GM18868 (cell line): ENCODE measurements at regions not wholly inside any gene's neighbourhood (a gene's known extent, or its start where the extent isn't known, plus 50 kb on each side); places are given as distances from the start of the nearest gene placed in this dataset.

Source experiments
- ATAC-seq: cut with Tn5 transposase; IDR thresholded peaks from one replicate; pipeline ENCODE4 v1.9.1; 2021; ENCODE audit warnings: mild to moderate bottlenecking, moderate library complexity; ENCODE audit not compliant: unreplicated experiment

DNA sequence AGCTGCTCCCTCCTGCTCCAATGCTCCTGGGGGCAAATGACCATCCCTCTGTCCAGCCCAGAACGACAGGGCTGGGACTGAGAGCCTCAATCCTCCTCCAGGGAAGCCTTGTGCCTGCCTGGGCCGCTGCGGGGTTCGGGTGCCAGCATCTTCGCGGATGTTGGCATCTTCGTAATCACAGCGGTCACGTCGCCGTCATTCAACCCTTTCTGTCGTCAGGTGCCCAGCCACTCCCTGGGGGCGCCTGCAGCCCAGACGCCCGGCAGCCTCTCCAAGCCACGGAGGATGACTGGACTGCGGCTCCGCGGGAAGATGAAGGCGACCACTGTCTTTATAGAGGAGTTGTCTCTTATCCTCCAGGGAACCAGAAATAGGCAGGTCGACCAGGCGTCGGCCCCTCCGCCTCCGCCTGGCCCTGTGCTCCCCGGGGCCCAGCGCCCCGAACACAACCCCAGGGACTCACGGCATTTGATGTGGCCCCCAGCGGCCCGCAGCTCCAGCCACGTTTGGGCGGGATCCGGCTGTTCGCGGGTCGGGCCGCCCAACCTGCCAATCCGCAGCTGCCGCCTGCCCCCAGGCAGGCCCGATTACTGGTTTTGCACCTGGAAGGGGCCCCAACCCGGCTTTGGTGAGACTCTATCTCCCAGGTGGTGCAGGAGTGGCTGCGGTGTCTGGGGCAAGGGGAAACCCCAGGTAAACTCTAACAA is 113.9 kb downstream of the THNSL2 start:
- ATAC-seq: no peak

DNA sequence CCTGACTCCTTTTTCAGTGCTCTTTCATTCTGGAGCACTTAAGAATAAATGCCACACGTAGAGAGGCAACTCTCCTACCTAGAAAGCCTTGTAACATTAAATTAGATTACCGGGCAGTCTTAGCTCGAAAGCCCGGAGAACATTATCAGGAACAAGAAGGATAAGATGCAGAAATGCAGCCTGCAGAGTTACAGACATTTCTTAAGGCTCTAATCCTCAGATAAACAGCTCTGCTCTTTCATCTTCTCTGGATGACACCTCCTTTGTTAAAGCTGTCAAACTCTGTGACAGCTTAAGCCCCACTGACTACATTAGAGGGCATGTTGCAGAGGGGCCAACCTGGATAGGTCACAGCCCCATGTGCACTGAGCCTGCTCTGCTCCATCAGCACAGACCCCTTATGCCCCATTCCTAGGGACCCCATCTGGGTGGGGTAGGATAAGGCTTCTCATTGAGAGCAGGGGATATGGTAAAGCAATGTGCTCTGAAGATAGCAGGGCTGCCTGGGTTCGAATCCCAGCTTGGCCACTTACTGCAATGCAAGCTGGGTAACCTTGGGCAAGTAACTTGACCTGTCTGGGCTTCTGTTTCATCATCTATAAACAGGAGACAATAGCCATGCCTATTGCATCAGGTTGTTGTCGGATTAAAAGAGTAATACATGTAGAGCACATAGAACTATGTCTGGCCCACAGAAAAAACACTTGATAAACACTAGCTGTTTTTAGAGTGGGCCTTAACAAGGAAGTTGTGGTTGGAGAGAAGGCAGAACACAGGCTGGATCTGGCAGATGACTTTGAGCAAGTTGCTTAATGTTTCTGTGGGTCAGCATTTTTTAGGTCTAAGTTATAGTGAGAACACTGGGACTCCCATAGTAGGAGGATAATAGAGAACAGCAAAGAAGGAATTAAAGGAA is 111.4 kb downstream of the THNSL2 start:
- ATAC-seq: no peak

DNA sequence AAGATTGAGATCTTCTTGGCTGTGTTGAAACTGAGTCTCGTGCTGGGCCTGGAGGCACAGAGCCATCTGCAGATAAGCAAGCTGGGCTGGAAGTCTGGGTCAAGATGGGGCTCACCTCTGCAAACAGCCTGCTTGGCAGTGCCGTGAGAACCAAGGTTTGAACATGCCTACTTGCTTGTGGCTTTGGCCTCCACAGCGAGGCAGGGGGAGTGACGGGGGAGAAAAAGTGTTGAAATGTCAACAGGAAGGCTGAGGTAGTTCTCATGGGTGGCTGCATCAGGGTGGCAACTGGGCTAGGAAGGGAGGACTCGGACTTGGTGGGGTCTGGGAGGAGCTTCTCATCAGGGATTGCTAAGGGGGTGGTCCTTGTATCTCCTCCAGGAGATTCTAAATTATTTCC is 99.7 kb downstream of the THNSL2 start:
- ATAC-seq: no peak

DNA sequence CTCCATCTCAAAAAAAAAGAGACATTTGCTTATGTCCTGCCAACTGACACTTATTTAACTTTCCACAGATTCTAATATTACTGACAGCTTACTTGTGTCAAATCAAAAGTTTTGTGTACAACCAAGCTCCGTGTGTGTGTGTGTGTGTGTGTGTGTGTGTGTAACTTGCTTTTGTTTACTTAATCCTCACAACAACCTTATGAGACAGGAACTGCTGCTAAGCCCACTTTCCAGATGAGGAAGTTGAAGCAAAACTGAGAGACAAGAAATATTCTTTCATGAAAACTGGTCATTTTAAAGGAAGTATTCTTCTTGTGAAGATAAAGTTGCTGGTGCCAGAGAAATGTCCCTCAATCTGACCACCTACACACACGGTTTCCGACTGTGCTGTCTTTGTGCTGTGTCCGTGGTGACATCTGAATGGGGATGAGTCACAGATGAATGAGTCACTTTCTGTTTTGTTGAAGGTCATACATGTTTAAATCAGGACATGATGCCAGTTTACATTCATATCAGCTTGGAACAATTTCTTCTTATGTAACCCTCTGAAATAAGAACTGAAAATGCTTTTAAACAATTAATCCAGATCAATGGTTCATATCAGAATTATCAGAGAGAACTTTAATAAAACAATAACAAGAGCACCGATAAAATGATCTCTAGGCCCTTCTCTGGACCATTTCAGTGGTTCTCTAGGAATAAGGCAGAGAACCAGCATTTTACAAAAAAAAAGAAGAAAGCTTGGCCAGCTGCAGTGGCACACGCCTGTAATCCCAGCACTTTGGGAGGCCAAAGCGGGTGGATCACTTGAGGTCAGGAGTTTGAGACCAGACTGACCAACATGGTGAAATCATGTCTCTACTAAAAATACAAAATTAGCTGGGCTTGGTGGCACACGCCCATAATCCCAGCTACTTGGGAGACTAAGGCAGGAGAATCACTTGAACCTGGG is 95.5 kb downstream of the THNSL2 start:
- peak; percentile 84 for ATAC-seq

DNA sequence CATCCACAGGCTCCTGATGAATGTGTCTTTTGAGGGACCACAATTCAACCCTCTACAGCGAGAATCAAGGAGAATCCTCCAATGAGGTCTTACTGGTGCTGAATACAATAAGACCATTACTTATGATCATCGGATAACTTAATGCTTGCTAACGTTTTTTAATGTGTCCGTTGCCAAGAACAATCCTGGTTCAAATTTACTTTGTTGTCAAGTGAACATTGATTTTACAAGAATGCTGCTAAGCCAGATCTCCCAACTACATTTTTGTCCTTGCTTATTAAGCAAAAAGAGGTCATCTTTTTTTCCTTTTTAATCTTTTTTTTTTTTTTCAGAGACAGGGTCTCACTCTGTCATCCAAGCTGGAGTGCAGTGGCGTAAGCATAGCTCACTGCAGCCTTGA is 93.7 kb downstream of the THNSL2 start:
- ATAC-seq: no peak

DNA sequence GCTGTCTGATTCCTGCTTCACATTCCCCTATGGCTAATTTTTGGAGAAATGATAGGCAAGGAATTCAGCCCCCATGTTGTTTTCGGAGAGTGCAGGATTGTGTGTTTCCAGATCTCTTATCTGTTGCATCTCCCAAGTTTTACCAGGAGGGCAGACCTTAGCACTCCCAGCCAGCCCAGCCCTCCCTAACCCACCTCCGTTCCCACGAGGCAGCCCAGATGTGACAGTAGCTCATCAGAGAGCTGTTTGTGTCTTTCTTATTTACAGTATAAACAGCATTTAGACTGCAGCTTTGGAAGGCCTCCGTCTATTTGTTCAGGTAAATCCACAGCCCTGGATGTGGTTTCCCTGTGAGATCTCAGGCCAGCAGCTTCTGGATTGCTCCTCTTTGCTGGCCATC is 91.6 kb downstream of the THNSL2 start:
- no peak for ATAC-seq

DNA sequence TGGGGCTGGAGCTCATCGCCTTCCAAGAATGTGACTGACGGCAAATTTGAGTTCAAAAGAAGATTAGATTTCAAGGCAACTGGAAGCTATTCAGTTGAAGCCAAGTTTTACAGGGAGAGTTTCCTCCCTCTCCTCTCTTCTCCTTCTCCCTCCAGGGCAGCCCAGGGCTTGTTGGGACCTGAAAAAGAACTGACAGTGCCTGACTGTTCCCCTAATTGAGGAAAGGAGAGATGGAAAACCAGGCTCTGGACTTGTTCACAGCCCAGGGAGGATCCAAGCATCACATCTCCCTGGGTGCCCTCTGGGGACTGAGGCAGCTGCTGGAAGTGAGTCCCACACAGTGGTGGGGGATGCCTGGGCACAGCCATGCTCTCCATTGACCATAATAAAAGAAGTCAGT is 88.1 kb downstream of the THNSL2 start:
- no peak for ATAC-seq

DNA sequence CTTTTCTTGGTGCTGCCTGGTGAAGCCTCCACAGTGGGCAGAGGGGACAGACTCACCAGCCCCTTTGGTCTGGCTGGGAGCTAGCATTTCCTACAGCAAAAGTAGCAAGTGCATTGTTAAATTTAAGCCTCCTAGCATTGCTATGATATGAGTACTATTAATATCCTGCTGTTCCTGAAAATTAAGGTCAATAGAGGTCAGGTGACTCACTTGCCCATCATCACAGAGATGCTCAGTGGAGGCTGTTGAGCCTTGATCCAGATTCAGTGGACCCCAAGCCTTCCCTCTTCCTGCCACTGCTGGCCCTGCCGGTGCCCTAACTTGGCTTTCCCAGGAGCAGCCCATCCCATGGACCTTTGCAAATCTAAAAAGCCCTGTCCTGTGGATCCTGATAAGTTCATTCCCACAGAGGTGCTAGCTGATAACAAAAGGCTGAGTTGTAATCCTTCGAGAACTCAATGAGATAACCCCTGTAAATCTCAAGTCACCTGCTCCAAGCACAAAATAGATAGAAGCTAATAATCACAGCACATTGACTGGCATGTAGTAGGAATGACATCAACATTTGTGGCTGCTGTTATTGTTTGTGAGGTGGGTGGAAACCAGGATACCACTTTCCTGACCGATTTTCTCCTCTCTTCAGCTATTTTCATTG is 84.4 kb downstream of the THNSL2 start:
- no peak for ATAC-seq

DNA sequence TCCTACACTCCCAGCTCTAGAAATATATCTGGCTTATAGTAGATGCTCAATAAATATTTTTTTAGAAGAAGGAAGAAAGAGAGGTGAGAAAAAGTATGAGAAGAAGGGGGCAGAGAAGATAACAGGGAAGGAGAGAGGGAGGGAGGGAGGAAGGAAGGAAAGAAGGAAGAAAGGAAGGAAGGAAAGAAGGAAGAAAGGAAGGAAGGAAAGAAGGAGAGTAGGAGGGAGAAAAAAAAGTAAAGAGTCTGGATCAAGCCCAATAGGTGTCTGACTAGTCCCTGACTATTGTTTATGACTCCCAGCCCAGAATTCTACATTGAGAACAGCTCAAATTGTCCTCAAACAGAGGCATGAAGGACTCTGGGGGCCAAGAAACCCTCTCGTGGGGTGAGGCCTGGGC is 83.9 kb downstream of the THNSL2 start:
- ATAC-seq: no peak

DNA sequence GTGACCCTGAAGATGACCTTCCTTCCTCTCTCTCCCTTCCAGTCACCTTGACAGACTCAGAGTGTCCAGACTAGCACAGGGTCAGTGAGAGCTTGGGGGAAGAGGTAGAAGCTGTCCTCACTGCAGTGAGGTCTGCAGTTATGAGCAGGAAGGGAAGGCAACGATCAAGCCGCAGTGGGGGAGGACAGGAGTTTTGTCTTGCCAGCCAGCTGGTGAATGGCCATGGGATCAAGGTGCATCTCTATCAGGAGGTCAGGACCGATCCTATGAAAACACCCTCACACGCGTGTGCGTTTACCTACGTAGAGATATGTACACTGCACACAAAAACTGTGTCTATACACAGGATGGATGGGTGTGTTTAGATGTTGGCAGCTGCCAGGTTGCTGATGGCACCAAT is 83.2 kb downstream of the THNSL2 start:
- ATAC-seq: no peak

DNA sequence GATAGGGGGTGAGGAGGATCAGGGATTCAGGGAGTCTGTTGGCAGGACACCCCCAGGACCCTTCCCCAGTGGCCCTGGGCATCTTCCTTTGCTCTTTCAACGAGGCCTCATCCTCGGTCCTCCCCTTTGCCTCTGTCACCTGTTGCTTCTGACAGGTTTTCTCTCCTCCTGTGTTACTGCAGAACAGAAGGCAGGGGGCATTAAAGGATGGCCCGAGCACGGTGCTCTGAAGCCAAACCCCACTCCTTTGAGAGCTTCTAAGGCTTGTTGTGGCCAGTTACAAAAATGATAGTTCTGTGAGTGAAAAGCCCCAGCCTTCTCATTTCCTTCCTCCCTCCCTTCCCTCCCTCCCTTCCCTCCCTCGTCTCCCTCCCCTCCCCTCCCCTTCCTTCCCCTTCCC is 82.5 kb downstream of the THNSL2 start:
- no peak for ATAC-seq

DNA sequence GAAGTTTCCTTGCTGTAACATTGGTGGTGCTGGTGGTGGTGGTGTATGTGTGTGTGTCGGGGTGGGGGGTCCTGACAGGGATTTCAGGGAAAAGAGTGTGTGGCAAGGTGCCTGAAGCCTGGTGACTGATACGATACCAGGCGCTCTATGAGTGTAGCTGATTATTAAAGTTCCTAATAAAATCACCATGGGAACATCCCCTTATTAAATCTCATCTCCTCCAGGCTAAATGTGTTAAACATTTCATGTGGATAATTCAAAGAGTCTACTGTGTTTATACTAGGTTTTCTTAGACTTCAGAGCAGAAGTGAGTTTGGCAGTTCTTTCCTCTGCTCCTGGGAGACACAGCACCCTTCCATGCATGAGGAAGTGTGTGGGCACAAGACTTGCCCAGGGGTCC is 82.0 kb downstream of the THNSL2 start:
- no peak for ATAC-seq

DNA sequence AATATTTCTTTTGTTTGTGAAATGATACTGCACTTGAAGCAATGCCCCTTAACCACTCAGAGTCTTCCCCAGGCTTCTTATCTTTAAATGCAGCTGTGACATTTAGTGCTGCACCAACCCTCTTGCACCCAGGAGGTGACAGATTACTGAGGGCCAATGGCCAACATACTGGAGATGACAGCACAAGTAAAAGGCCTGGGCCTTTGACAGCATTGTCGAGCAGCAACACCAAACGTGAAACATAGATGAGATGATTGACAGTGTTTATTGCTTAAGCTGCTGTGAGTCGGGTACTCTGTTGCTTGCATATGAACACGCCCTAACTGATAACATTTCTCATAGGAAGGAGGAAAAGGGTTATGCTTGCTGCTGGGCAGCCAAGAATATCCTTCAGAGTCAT is 80.3 kb downstream of the THNSL2 start:
- ATAC-seq: no peak

DNA sequence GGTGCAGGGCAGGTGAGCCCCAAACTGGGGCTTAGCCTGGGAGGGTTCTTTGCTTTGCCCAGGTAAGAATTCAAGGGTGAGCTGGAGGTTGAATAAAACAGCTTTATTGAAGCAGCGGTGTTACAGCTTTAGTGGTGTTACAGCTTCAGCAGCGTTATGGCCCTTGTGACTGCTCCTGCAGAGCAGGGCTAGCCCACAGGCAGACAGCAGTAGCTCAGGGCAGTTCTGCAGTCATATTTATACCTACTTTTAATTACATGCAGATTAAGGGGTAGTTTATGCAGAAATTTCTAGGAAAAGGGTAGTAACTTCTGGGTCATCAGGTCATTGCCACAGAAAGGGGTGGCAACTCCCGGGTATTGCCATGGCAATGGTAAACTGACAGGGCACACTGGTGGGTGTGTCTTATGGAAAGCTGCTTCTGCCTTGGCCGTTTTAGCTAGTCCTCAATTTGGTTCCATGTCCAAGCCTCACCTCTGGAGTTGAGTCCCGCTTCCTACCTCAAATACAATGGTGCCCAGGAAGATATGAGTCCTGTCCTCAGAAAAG is 78.2 kb downstream of the THNSL2 start:
- no peak for ATAC-seq

DNA sequence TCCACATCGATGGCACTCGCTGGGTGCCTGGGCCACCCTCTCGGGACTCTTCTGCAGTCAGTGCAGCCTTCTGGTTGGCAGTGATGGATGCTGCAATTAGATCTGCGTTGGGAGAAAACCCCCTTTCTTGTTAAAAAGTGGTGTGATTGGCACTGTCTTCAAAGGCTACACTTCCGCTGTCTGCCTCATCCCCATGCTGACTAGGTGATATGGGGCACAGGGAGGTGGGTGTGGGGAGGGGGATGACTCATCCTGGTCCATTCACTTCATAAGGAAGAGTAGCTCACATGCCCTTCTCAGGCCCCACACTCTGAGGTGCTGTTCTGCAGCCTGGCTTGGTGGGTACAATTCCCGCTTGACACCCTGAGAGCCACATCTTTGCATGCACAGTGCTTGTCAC is 77.4 kb downstream of the THNSL2 start:
- no peak for ATAC-seq

DNA sequence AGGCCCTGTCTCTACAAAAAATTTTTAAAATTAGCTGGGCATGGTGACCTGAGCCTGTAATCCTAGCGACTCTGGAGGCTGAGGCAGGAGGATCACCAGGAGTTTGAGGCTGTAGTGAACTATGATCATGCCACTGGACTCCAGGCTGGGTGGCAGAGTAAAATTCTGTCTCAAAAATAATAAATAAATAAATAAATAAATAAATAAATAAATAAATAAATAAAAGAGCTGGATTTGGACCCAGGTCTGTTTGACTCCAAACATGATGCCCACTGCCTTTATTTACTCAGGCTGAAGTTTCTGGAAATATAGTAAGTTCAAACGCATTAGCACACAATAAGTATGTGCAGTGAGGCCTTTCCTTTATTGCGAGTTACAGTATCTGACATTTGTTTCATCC is 75.0 kb downstream of the THNSL2 start:
- ATAC-seq: no peak

DNA sequence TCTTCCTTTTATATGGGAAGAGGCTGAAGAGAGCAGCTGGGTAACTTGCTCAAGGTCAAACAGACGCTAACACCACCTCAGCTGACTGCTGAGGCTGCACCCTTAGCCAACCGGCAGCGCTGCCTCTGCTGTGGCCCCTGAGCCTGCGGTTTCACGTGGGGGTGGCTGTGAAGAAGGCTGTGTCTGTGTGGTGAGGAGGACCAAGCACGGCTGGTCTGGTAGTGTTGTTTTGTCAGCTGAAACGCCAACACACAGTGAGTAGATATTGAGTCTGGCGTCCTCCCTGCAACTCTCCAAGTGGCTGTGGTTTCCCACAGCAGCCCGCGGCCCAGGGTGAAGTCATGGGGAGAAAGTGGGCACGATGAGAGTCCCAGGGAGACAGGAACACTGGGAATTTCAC is 69.6 kb downstream of the THNSL2 start:
- no peak for ATAC-seq

DNA sequence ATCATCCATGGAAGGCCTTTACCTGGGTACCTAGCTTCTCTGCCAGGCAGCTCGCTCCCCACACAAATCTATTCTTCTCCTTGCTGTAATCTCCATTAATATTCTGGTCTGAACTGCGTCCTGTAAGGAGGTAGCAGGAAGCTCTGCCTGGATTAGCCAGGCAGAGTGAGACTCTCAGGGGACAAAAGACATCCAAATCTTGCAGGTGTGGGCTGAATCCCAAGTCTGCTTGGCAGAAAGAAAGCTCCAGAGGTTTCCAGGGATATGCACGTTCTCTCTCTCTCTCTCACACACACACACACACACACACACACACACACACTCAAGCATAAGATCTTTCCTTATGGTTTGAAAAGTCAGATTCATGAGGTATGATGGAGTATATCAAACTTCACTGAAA is 66.5 kb downstream of the THNSL2 start:
- no peak for ATAC-seq
